Right renal pelvis (tissue), 4 donors: ENCODE measurements at regions not wholly inside any gene's neighbourhood (a gene's known extent, or its start where the extent isn't known, plus 50 kb on each side); places are given as distances from the start of the nearest gene placed in this dataset.
"Not testable (repeated sequence)": the region's sequence is repeated elsewhere in the genome, so short reads cannot be mapped to it uniquely, and the experiment has no call there.

Source experiments
- DNase-seq, 4 donors: peaks; one replicate each; pipeline ENCODE4 v3.0.0-alpha.2; 2013; ENCODE audit warnings: low read depth in 4 of 4, low spot score in 3 of 4, missing footprints in 1 of 4

GRCh38 chr6:23524548-23524947, 601.5 kb upstream of the NRSN1 start:
- DNase-seq = peak in 3 of 4 donors; percentile 22 to 51 (median 38)

DNA sequence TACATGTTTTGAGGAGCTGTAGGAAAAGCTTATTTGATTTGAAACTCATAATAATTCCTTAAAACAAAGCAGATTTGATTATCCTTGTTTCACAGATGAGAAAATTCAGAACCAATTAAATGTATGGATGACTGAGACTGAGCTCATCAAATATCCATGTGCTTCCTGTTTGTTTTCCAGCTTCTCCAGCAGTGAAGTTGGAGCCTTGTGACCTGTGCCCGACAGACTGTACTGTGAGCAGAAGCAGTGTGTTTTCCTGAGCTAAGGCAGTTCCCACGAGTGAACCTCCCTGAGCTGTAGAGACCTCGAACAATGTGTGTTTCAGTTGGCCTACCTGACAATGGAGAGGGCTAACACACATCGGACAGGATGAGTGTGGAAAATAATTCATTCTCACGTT, 599.5 kb upstream of the NRSN1 start:
- no peak for DNase-seq

GRCh38 chr6:23529902-23530301, 596.1 kb upstream of the NRSN1 start:
- DNase-seq = no peak

DNA sequence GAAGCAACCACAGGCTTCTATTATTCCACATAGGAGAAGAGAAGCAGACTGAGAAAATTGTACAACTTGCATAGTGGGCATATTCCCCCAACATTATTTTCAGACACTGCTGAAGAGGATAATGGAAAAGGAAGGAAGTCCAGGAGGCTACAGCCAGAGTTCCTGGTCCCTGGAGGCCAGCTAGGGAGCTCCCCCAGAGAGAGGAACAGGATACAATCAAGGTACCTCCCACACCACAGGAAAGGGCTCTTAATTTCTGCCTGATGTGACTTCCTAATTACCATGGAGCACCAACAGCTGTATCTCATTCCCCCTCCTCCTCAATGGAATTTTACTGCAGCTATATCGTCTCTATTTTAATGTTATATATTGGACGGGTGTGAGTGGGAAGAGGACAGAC, 594.3 kb upstream of the NRSN1 start:
- DNase-seq = no peak

DNA sequence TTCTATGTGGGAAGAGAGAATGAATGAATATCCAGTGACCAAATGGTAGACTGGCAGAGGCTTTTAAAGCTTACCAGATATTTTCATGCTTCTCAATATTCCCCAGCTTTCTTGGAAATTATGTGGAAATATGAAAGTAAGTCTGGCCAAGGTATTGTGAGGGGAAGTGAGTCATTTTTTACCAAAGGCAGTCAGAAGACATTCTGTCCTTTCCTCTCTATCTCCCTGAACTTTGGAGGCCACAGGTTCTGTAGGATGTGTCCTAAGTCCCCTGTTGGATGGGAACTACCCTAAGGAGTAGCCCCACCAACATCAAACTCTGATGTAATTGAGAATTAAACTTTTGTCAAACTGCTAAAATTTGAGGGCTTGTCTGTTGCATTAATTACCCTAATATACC, 593.8 kb upstream of the NRSN1 start:
- DNase-seq = no peak

DNA sequence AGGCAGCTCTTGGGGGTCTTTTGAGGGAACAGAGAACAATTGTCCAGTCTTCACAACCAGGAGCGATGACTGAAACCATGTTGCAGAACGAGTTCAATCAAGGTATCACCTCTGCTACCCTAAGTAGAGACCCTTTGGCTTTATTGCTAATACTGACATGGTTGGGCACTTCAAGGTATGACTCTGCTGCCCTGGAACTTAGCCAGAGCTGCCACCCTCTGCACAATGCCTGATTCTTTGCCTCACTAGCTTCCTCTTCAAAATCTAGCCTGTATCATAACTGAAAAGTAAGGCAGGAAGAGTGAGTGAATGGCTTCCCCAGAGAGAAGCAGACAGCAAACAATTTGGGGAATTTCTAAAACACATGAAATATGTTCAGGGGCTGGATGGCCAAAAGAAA, 592.7 kb upstream of the NRSN1 start:
- no peak for DNase-seq

- no peak for DNase-seq
Observed at GRCh38 chr6:23533944-23534343, 592.1 kb upstream of the NRSN1 start.

GRCh38 chr6:23534351-23534750, 591.7 kb upstream of the NRSN1 start:
- no peak for DNase-seq

- no peak for DNase-seq
Observed at GRCh38 chr6:23535101-23535500, 590.9 kb upstream of the NRSN1 start.

GRCh38 chr6:23537828-23538227, 588.2 kb upstream of the NRSN1 start:
- no peak for DNase-seq

- no peak for DNase-seq
Observed at GRCh38 chr6:23547851-23548250, 578.2 kb upstream of the NRSN1 start.

- DNase-seq = not testable (repeated sequence)
Observed at GRCh38 chr6:23554953-23555352, 571.1 kb upstream of the NRSN1 start.

DNA sequence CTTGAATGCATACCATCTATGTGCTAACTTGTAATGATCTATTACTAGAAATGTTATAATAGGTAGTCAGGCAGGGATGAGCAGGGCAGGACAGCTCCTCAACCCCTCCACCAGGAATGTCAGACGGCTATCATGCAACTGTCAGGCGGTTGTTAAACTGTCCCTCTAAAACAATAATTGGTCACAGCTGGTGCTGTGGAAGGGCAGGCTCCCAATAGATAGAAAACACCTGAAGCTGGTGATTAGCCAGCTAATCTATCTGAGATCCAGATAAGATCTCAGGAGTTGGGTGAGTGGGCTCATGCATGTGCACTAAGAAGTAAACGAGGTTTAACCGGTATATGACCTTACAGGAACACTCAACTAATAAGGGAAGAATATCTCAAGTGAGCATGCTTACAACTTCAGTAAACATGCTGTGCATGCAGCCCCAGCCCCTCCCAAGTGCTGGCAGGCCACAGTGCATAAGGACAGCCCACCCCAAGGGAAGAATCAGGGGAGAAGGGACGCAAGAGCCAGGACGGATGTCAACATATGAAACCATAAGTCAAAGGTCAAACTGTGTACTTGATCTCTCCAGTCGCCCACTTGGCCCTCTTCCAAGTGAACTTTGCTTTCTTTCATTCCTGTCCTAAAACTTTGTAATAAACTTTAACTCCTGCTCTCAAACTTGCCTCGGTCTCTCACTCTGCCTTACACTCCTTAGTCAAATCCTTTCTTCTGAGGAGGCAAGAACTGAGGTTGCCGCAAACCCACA, 566.2 kb upstream of the NRSN1 start:
- peak; percentile 26 to 49 (median 42) for DNase-seq

DNA sequence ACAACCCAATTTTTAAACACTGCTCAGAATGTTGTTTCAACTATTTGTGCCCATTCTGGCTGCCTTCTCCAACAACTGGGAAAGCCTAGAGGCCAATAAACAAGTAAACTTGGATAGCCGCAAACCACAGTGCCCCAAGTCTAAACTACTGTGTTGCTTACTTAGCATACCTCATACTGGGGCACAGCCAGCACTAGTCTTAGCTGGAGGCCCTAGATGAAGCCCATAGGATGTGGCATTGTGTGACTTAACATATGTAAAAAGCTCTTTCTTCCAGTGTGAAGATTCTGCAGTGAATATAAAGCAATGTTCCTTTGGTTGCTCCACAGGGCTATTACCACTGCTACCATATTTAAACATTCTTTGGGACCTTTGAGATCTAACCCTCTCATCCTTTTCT, 564.3 kb upstream of the NRSN1 start:
- DNase-seq = no peak

DNA sequence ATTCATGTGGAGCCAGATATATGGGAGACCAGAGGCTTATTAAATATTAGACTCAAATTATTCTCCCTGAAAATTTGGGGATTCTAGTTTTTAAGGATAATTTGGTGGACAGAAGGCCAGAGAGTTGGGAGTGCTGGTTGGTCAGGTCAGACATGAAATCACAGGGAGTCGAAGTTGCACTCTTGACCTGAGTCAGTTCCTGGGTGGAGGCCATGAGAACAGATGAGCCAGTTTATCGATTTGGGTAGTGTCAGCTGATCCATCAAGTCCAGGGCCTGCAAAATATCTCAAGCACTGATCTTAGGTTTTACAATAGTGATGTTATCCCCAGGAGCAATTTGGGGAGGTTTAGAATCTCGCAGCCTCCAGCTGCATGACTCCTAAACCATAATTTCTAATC, 563.5 kb upstream of the NRSN1 start:
- no peak for DNase-seq

- no peak for DNase-seq
Observed at GRCh38 chr6:23563323-23563722, 562.7 kb upstream of the NRSN1 start.

DNA sequence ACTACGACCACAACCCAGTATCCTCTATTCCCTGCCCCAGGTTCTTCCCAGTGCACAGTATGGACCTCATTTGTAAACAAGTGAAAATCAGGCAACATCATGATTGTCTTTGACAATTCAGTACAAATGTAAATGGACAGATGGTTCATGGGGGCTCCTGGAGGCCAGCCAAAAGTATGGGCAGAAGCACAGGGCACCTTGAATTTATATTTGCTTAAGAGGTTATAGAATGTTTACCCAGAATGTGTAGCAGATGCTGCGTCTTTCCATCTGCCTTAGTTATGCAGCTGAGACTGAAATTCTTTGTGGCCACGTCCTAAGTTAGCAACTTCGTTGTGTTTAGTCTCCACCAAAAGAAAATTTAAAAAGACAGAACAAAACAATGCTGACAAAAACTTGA, 559.6 kb upstream of the NRSN1 start:
- DNase-seq = no peak

DNA sequence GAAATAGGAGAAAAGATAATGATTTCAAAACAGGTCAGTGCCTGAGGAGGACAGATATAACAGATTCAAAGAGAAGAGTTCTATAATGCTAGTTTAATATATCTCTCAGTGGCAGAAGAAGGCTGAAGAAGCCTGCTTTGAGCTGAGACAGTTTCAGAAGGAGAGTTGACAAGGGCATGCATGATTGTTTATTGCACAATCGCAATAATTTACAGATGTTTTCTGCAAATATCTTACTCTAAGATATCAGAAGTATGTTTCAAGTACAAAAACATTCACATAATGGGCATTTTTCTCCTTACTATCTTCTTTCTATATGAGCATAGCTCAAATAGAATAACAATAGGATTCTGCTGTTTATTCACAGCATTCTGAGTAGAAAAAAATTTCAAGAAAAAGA, 557.7 kb upstream of the NRSN1 start:
- no peak for DNase-seq

DNA sequence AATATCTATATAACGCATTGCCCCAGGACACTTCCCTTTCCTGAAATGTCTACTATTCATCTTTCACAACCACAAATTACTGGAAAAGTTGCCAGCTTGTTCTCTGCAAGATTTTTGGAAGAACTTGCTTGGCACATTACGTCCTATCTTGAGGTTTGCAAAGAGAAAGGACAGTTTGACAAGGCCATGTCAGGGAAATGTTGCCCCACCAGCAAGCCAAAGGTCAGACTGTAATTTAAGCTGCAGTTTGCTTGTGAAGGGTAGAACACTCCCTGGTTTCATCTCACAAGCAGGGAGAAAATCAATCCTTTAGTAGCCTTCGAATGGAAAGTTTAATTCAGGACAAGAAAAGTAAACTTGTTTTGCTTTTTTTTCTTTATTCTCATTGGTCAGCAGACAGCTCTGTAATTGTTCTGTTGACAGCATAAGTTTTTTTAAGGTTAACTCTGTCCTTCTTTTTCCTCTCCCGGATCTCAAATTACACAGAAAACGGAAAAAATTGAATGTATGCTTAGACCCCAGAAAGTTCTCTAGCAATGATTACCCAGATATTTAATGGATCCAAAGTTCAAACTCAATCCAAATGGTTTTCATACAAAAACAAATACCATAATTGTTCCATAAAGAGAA, 541.8 kb upstream of the NRSN1 start:
- no peak for DNase-seq

DNA sequence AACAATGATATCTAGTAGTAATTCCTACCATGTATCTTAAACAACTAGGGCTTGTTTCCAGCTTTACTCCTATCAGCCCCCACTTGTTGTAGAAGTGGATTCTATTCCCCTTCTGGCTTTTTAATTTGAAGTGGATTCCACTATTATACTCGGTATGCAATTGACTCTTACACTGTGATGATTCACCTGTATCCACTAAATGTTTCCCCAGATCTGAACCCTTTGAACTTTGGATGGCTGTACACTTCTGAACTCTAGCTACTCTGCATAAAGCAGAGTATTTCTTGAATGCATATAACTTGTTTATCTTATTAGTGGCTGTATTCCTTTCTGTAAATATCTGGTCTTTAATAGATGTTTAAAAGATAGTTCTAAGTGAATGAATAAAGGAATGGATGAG, 538.4 kb upstream of the NRSN1 start:
- no peak for DNase-seq

- DNase-seq = no peak
Observed at GRCh38 chr6:23589811-23590210, 536.2 kb upstream of the NRSN1 start.

DNA sequence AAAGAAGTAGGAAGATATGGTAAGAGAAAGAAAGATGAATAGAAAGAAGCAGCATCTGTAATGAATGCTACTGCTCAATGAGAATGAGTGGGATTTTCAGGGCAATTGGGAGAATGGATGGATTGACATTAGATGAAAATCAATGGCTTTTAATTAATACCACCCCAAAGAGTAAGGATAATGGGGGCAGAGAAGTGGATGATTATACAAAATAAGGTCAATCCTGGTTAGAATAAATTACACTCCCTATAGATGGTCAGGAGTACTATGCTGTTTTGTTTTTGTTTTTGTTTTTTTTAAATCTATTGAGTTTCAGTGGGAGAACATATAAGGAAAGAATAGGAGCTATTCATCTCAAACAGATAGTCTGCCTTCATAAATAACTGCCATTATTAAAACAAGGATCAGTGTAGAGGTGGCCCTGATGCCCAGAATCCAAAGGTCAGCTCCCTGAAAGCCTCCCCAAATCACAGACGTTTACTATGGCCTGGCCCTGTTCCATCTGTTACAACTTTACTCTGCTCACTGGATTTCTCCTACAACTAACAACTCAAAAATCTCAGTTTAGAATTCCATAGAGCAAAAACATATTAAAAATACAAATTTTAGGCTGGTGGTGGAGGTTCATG, 535.4 kb upstream of the NRSN1 start:
- DNase-seq = no peak
